ENCODE measurements at regions not wholly inside any gene's neighbourhood (a gene's known extent, or its start where the extent isn't known, plus 50 kb on each side); places are given as distances from the start of the nearest gene placed in this dataset.

GRCh38 chr15:67915461-67916374 is 75.9 kb upstream of the RNU6-1 start:
- Histone ChIP-seq H4K91ac (ENCODE audit: insufficient read length, low read depth, low read length) (no peak overlapping the region), H3K23me2 (ENCODE audit: insufficient read length, low read depth, low read length, poor library complexity, severe bottlenecking) (peaks cover 4% of the 10 kb centered on the region), H3K56ac (ENCODE audit: insufficient read length, low read depth, low read length) (no peak overlapping the region), H2AK5ac (ENCODE audit: insufficient read length, low read length) (no peak overlapping the region), H3K27ac (ENCODE audit: insufficient read length, low read depth, low read length) (no peak overlapping the region), H3K79me2 (ENCODE audit: insufficient read depth, low read length) (no peaks in the 10 kb centered on the region), H2BK15ac (ENCODE audit: low read depth, low read length) (no peak overlapping the region), H3K27me3 (ENCODE audit: insufficient read depth, low read length) (no peaks in the 10 kb centered on the region), H3K18ac (ENCODE audit: insufficient read length, low read depth, low read length) (peak overlapping the region; percentile 5), H3K23ac (ENCODE audit: insufficient read length, low read depth, low read length) (no peak overlapping the region), H2BK120ac (ENCODE audit: low read depth, low read length, poor library complexity, severe bottlenecking) (peak overlapping the region; percentile 42), H4K8ac (replicated peaks; ENCODE audit: insufficient read length, low read depth, low read length) (no peak overlapping the region), H3K9ac (ENCODE audit: extremely low read depth, insufficient read length, low read length) (no peak overlapping the region), H3K79me1 (ENCODE audit: insufficient read depth, low read depth, low read length, poor library complexity, severe bottlenecking) (no peaks in the 10 kb centered on the region), H3K9me3 (ENCODE audit: control insufficient read depth, low read depth, low read length) (no peaks in the 10 kb centered on the region), H2BK5ac (ENCODE audit: insufficient read length, low read length) (no peak overlapping the region), H4K5ac (ENCODE audit: insufficient read length, low read depth, low read length) (no peak overlapping the region), H3K4ac (ENCODE audit: low read depth, low read length) (no peak overlapping the region), H2AFZ (ENCODE audit: low read length) (peak overlapping the region; percentile 93), H2BK20ac (ENCODE audit: low read depth, low read length, poor library complexity, severe bottlenecking) (no peak overlapping the region), H4K20me1 (ENCODE audit: control insufficient read depth, insufficient read depth, insufficient read length) (no peaks in the 10 kb centered on the region), H2BK12ac (ENCODE audit: insufficient read length, low read depth, low read length) (no peak overlapping the region), H3K4me2 (ENCODE audit: insufficient read depth, insufficient read length, low read length) (no peak overlapping the region), H3T11ph (ENCODE audit: low read length) (no peak overlapping the region), H3K4me1 (ENCODE audit: insufficient read depth, low read length) (peaks cover 7% of the 10 kb centered on the region; the same call in 1 of the 2 replicates), H3K14ac (ENCODE audit: insufficient read depth, low read length) (no peak overlapping the region; the same call in 1 of the 2 replicates)
- peaks cover 35 to 41% of the 10 kb centered on the region in 2 experiments for H3K4me1 Mint-ChIP-seq
- peaks cover 6 to 8% of the 10 kb centered on the region in 2 experiments; a peak in 4 of 5 replicates for H3K9me3 Mint-ChIP-seq
- DNase-seq, result no peak
- no CpG with 5 or more reads among the region's 7 CpGs for WGBS (ENCODE audit: extremely low coverage, insufficient read length, low lambda C conversion rate)
- H3K27ac Mint-ChIP-seq, result peak overlapping the region in 1 of 3 experiments; percentile 89; a peak in 3 of 7 replicates
- no peaks in the 10 kb centered on the region for H3K27me3 Mint-ChIP-seq (ENCODE audit: low read depth)
- peaks cover 0 to 10% (median 0%) of the 10 kb centered on the region in 3 experiments; a peak in 3 of 7 replicates for H3K36me3 Mint-ChIP-seq (ENCODE audit: insufficient read depth in 1 of 3, low read depth in 3 of 3)
- H3K4me3 Mint-ChIP-seq, result no peak overlapping the region
- no peak for TF ChIP-seq CTCF (conservative IDR thresholded peaks at IDR 0.05)
